Activated CD8-positive, alpha-beta T cell treated with anti-CD3 and anti-CD28 coated beads for 36 hours (primary cell): ENCODE measurements at regions not wholly inside any gene's neighbourhood (a gene's known extent, or its start where the extent isn't known, plus 50 kb on each side); places are given as distances from the start of the nearest gene placed in this dataset.

Experiments used
- ATAC-seq: fragments of 200-7000 bp; cut with Tn5 transposase; one replicate; pipeline ENCODE4 v1.10.0; 2021; ENCODE audit warnings: mild to moderate bottlenecking, moderate library complexity
- CTCF ChIA-PET: fragments of 350-600 bp; sonication (Branson Sonifier 250); formaldehyde crosslinking; loops from one replicate; lab custom pipeline; 2021; ENCODE audit warnings: antibody characterized with exemption; lab: Charles Lee
- POLR2A ChIA-PET: fragments of 350-600 bp; sonication (Branson Sonifier 250); formaldehyde crosslinking; loops from one replicate; lab custom pipeline; 2021; ENCODE audit warnings: antibody characterized with exemption; lab: Charles Lee
- DNase-seq: peaks from one replicate; pipeline ENCODE4 v3.0.0-alpha.2; 2020
- H3K27ac Mint-ChIP-seq: one replicate; pipeline ENCODE4 v1.8.0; 2021; ENCODE audit warnings: mild to moderate bottlenecking, mixed read lengths
- H3K27me3 Mint-ChIP-seq: one replicate; pipeline ENCODE4 v1.8.0; 2021; ENCODE audit warnings: mixed read lengths
- H3K36me3 Mint-ChIP-seq: one replicate; pipeline ENCODE4 v1.8.0; 2021; ENCODE audit warnings: low read depth, mixed read lengths
- H3K4me1 Mint-ChIP-seq: one replicate; pipeline ENCODE4 v1.8.0; 2021; ENCODE audit warnings: low read depth, mixed read lengths
- H3K4me3 Mint-ChIP-seq: one replicate; pipeline ENCODE4 v1.8.0; 2021; ENCODE audit warnings: mild to moderate bottlenecking, moderate library complexity, mixed read lengths
- H3K9me3 Mint-ChIP-seq: one replicate; pipeline ENCODE4 v1.8.0; 2021; ENCODE audit warnings: mixed read lengths
- intact Hi-C: fragments of 100-400 bp; cut with micrococcal nuclease; formaldehyde crosslinking; loops from one replicate; pipeline ENCODE4 v1.10.0; 2022
- TF ChIP-seq, protein P1 (sequence below): fragments of 200-600 bp; IDR thresholded peaks from one replicate; pipeline ENCODE4 v1.8.0; 2022; ENCODE audit warnings: antibody characterized with exemption, mild to moderate bottlenecking

DNA sequence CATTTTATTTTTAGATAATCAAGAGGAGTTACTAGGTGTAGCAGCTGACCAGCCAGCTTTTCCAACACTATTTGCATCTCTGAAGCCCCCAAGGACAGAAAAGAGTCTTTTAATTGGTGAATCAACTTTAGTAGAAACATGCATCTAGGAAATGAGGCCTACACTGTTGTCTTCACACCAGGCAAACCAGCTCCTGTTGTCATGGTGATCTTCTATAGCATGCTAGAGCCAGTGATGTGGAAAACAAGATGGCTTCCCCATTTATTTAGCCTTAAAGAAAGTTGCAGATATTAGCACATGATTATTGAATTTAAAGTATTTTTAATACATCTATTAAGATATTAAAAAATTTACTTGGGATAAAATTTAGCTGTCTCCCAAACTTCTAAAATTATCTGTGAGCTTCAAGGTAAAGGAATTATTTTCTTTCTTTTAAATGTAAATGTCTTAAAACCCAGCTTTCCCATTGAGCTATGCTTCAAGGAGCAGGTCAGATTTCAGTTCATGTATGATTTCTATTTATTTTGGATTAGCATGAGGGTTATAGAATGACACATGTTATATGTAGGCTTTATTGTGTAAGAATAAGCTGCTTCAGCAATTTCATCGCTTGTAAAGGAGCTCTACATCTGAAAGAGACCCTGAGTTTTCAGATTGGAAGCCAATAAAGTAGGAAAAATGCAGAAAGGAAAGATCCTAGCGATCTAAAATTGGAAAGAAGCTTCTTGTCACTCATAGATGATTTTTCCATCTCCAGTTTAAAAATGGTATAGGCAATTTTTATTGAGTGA lies 564.9 kb upstream of the CITED2 start:
- Mint-ChIP-seq H3K4me1 (no peaks in the 10 kb centered on the region), H3K9me3 (no peaks in the 10 kb centered on the region), H3K4me3 (no peak overlapping the region), H3K36me3 (no peaks in the 10 kb centered on the region), H3K27ac (no peak overlapping the region), H3K27me3 (no peaks in the 10 kb centered on the region)
- no peak for ATAC-seq
- TF ChIP-seq, protein P1, sequence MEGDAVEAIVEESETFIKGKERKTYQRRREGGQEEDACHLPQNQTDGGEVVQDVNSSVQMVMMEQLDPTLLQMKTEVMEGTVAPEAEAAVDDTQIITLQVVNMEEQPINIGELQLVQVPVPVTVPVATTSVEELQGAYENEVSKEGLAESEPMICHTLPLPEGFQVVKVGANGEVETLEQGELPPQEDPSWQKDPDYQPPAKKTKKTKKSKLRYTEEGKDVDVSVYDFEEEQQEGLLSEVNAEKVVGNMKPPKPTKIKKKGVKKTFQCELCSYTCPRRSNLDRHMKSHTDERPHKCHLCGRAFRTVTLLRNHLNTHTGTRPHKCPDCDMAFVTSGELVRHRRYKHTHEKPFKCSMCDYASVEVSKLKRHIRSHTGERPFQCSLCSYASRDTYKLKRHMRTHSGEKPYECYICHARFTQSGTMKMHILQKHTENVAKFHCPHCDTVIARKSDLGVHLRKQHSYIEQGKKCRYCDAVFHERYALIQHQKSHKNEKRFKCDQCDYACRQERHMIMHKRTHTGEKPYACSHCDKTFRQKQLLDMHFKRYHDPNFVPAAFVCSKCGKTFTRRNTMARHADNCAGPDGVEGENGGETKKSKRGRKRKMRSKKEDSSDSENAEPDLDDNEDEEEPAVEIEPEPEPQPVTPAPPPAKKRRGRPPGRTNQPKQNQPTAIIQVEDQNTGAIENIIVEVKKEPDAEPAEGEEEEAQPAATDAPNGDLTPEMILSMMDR: no peak
- POLR2A ChIA-PET: no interaction called here
- CTCF ChIA-PET: interaction anchor here (0.8 to 1.2 kb wide), 2 partner anchors 11 to 570 kb away, joined by 3 to 6 read pairs; no protein-coding TSS in a partner anchor
- no peak for DNase-seq
- intact Hi-C loops: no loop called here

DNA sequence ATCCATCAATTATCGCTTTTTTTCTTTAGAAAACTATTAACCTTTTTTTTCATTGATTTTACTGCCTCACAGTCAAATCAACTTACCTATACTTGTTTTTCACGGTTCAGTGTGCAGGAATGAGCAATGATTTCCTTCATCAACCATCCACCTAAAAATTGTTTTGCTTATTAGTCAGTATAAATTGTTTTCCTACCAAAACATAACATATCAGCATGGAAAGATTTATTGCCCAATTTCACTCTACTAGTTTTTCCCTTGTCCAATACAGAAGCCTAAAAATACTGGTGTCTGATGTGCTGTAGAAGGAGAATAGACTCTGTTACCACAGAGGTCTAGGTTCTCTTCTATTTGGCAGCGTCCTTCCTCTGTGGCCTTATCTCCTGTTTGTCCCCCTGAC lies 558.2 kb upstream of the CITED2 start:
- Mint-ChIP-seq H3K27me3 (peaks cover 6% of the 10 kb centered on the region), H3K4me1 (no peaks in the 10 kb centered on the region), H3K27ac (no peak overlapping the region), H3K36me3 (no peaks in the 10 kb centered on the region), H3K4me3 (no peak overlapping the region), H3K9me3 (no peaks in the 10 kb centered on the region)
- ChIA-PET POLR2A (no interaction called here), CTCF (no interaction called here)
- ATAC-seq (no peak), DNase-seq (no peak)
- intact Hi-C loops: no loop called here
- TF ChIP-seq, protein P1: no peak

GRCh38 chr6:139931747-139932146 lies 557.3 kb upstream of the CITED2 start:
- H3K4me1 Mint-ChIP-seq: no peaks in the 10 kb centered on the region
- TF ChIP-seq, protein P1: no peak
- no peaks in the 10 kb centered on the region for H3K9me3 Mint-ChIP-seq
- H3K36me3 Mint-ChIP-seq: no peaks in the 10 kb centered on the region
- ChIA-PET POLR2A (no interaction called here), CTCF (no interaction called here)
- no peak overlapping the region for H3K27ac Mint-ChIP-seq
- DNase-seq (no peak), ATAC-seq (no peak)
- H3K4me3 Mint-ChIP-seq: no peak overlapping the region
- intact Hi-C loops: no loop called here
- peaks cover 6% of the 10 kb centered on the region for H3K27me3 Mint-ChIP-seq

DNA sequence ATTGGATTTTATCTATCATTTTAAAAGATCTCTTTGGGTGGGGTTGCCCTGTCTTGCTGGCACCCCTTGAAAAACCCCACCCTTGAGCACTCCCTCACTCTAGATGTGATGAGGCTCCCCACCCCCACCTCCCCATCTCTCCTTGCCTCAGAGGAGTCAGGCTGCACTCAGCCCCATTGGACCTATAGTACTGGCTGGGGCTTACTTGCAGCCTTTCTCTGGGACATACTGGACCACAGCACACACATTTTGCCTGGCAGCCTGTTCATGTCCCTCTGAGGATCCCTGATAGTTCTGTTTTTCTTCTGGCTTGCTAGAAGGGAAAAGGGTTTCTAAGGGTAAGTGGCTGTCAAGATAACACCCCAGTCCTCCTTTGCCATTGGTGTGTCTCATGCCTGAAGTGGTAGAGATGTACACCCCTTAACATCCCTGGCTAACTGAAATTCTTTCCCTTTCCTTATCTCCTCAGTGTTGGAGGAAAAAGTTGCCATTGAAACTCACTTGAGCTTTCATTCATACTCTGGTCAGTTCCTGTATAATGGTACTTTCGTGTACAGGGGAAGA lies 553.4 kb upstream of the CITED2 start:
- POLR2A ChIA-PET: no interaction called here
- TF ChIP-seq, protein P1: no peak
- no peak overlapping the region for H3K27ac Mint-ChIP-seq
- intact Hi-C loops: loop anchor here (5.0 kb wide), 1 partner anchor 556 kb away; the partner anchor contains the start of gene CITED2
- H3K27me3 Mint-ChIP-seq: peaks cover 7% of the 10 kb centered on the region
- no peak overlapping the region for H3K4me3 Mint-ChIP-seq
- CTCF ChIA-PET: interaction anchor here (1.6 kb wide), 1 partner anchor 12 kb away, joined by 3 read pairs; no protein-coding TSS in a partner anchor
- DNase-seq (no peak), ATAC-seq (no peak)
- H3K9me3 Mint-ChIP-seq: no peaks in the 10 kb centered on the region
- no peaks in the 10 kb centered on the region for H3K4me1 Mint-ChIP-seq
- H3K36me3 Mint-ChIP-seq: no peaks in the 10 kb centered on the region

GRCh38 chr6:139927236-139927635 lies 552.8 kb upstream of the CITED2 start:
- no peak overlapping the region for H3K4me3 Mint-ChIP-seq
- ChIA-PET POLR2A (no interaction called here), CTCF (interaction anchor here (1.6 kb wide), 1 partner anchor 554 kb away, joined by 3 read pairs; no protein-coding TSS in a partner anchor)
- no peaks in the 10 kb centered on the region for H3K36me3 Mint-ChIP-seq
- TF ChIP-seq, protein P1: no peak
- H3K4me1 Mint-ChIP-seq: no peaks in the 10 kb centered on the region
- H3K9me3 Mint-ChIP-seq: no peaks in the 10 kb centered on the region
- no peak for DNase-seq
- H3K27ac Mint-ChIP-seq: no peak overlapping the region
- no peak for ATAC-seq
- peaks cover 8% of the 10 kb centered on the region for H3K27me3 Mint-ChIP-seq
- intact Hi-C loops: loop anchor here (5.0 kb wide), 1 partner anchor 555 kb away; the partner anchor contains the start of gene CITED2
